ENCODE measurements at regions not wholly inside any gene's neighbourhood (a gene's known extent, or its start where the extent isn't known, plus 50 kb on each side); places are given as distances from the start of the nearest gene placed in this dataset.

- TF ChIP-seq CTCF (conservative IDR thresholded peaks at IDR 0.05) = no peak
- no peak for TF ChIP-seq ZFX (IDR thresholded peaks at IDR 0.05)
Observed at GRCh38 chr5:10153394-10153793, 96.3 kb downstream of the ATPSCKMT start.
